ENCODE measurements at regions not wholly inside any gene's neighbourhood (a gene's known extent, or its start where the extent isn't known, plus 50 kb on each side); places are given as distances from the start of the nearest gene placed in this dataset.

DNA sequence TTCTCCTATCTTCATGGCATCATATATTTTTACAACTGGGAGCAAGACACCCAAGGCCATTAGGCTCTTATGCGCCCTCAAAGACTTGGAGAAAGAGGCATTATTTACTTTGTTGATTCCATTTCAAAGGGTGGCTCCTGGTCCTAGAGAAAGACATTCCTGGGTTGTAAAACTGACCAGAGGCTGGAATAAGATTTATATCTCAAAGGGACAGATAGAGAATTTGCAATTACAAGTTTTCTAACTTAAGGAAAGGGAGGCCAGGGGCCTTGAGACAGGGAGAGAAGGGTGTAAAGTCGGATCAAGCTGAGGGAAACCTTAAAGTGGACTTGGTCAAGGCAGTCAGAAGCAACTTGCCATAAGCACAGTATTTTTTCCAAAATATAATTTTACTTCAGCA is 1086.0 kb downstream of the SORCS3 start:
- H3K9me3 Mint-ChIP-seq = peaks cover 10% of the 10 kb centered on the region
- H3K36me3 Mint-ChIP-seq = no peaks in the 10 kb centered on the region
- no peak overlapping the region for H3K4me3 Mint-ChIP-seq
- H3K4me1 Mint-ChIP-seq = no peaks in the 10 kb centered on the region
- H3K27me3 Mint-ChIP-seq = no peaks in the 10 kb centered on the region
- H3K27ac Mint-ChIP-seq = no peak overlapping the region
- no peak for DNase-seq

DNA sequence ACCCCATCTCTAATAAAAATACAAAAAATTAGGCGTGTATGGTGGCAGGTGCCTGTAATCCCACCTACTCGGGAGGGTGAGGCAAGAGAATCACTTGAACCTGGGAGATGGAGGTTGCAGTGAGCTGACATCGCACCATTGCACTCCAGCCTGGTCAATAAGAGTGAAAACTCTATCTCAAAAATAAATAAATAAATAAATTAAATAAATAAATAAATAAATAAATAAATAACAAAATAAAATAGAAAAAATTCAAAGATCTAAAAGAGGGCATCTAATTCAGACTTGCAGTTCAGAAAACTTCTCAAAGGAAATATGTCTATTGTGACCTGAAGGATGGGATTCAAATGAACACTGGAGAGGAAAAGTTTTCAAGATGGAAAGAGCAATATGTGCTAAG is 1085.1 kb downstream of the SORCS3 start:
- Mint-ChIP-seq H3K9me3 (peaks cover 10% of the 10 kb centered on the region), H3K4me3 (no peak overlapping the region), H3K27me3 (no peaks in the 10 kb centered on the region), H3K36me3 (no peaks in the 10 kb centered on the region), H3K4me1 (no peaks in the 10 kb centered on the region), H3K27ac (no peak overlapping the region)
- DNase-seq = no peak

DNA sequence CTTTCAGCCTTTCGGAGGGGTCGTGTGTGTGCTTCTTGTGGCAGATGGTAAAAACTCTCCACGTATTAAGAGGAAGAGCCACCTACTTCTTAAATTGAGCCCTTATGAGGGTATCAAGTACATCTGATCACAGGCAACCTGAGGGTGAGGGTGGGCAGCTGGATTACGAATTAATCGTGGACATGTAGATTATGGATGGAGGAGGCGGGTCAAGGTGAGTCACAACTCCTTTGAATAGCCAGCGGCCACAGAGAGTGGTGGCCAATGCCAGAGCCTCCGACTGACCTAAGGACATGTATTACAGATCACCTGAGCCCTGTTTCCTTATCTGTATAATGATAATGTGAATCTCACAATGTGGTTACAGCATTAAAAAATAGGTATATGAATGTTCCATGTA is 1083.9 kb downstream of the SORCS3 start:
- no peak overlapping the region for H3K27ac Mint-ChIP-seq
- H3K9me3 Mint-ChIP-seq = peaks cover 10% of the 10 kb centered on the region
- H3K36me3 Mint-ChIP-seq = no peaks in the 10 kb centered on the region
- no peaks in the 10 kb centered on the region for H3K27me3 Mint-ChIP-seq
- H3K4me3 Mint-ChIP-seq = no peak overlapping the region
- no peak for DNase-seq
- no peaks in the 10 kb centered on the region for H3K4me1 Mint-ChIP-seq

GRCh38 chr10:105718207-105718995 is 1077.3 kb downstream of the SORCS3 start:
- DNase-seq = no peak
- no peak overlapping the region for H3K27ac Mint-ChIP-seq

DNA sequence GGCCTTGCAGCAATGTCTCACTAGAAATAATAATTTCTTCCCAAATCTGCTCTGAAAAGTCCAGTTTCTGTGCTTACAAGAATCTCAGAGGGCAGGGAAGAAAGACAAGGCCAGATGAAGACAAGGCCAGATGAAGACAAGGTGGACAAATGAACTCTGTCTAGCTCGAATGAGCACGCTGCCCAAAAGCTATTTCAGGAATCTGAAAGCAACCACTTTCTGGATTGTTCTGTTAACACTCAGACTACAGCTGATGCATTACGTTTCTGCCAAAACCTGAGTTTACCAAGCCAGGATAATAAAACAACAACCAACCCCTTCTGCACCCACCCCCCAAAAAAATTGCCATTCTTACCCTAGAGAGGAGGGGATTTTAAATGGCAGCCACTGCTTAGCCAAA is 1073.6 kb downstream of the SORCS3 start:
- H3K9me3 Mint-ChIP-seq = peaks cover 5% of the 10 kb centered on the region

More at GRCh38 chr10:105718207-105718995, 1077.3 kb downstream of the SORCS3 start:
- Mint-ChIP-seq H3K4me1 (no peaks in the 10 kb centered on the region), H3K27me3 (no peaks in the 10 kb centered on the region), H3K9me3 (peaks cover 5% of the 10 kb centered on the region), H3K4me3 (no peak overlapping the region), H3K36me3 (no peaks in the 10 kb centered on the region)

DNA sequence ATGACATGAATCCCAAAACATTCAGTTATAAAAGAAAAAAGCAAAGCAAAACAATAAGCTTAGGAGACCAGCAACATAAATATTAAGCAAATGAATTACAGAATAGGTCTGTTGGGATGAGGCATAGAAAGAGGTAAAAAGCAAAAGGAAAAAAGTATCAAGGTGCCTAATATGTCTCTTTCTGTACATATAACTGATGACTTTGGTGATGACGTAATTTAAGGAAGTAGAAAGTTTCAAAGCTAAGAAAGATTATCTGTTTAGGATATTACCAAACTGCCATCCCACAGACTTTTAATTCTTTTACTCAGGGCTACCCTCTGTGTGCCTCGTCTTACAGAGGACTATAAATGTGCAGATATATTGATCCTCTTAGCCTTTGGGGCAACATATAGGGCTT is 1066.5 kb downstream of the SORCS3 start:
- Mint-ChIP-seq H3K4me3 (no peak overlapping the region), H3K27me3 (no peaks in the 10 kb centered on the region), H3K4me1 (no peaks in the 10 kb centered on the region), H3K27ac (no peak overlapping the region), H3K9me3 (peaks cover 1% of the 10 kb centered on the region), H3K36me3 (no peaks in the 10 kb centered on the region)
- DNase-seq = no peak

More for the DNA sequence above, 1073.6 kb downstream of the SORCS3 start:
- H3K27me3 Mint-ChIP-seq = no peaks in the 10 kb centered on the region
- DNase-seq = no peak
- no peaks in the 10 kb centered on the region for H3K36me3 Mint-ChIP-seq
- H3K27ac Mint-ChIP-seq = no peak overlapping the region
- H3K4me1 Mint-ChIP-seq = no peaks in the 10 kb centered on the region
- no peak overlapping the region for H3K4me3 Mint-ChIP-seq

GRCh38 chr10:105706281-105707026 is 1065.4 kb downstream of the SORCS3 start:
- no peaks in the 10 kb centered on the region for H3K4me1 Mint-ChIP-seq
- no peaks in the 10 kb centered on the region for H3K27me3 Mint-ChIP-seq
- H3K27ac Mint-ChIP-seq = no peak overlapping the region
- no peaks in the 10 kb centered on the region for H3K36me3 Mint-ChIP-seq
- no peak for DNase-seq
- no peak overlapping the region for H3K4me3 Mint-ChIP-seq
- peaks cover 1% of the 10 kb centered on the region for H3K9me3 Mint-ChIP-seq

DNA sequence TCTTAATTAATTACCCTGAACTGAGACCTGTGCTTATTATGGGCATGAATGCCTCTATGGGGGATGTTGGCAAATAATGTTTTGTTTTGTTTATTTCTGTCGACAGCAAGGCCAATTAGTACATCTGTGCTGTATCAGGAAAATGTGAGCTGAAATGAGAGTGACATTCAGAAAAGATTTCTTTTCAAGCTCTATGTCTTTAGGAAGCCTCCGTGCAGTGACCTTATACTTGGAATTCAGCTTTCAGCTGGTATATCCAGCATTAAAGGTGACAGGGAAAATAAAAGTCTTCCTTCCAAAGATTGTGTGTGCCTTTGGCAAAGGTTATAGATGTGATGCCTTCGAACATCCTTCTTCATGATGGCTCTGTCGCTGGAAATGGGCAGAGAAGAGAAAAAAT is 1061.1 kb downstream of the SORCS3 start:
- Mint-ChIP-seq H3K4me1 (no peaks in the 10 kb centered on the region), H3K27me3 (peaks cover 4% of the 10 kb centered on the region), H3K27ac (no peak overlapping the region), H3K9me3 (peaks cover 1% of the 10 kb centered on the region), H3K4me3 (no peak overlapping the region), H3K36me3 (no peaks in the 10 kb centered on the region)
- no peak for DNase-seq

GRCh38 chr10:105700218-105700617 is 1059.1 kb downstream of the SORCS3 start:
- no peaks in the 10 kb centered on the region for H3K9me3 Mint-ChIP-seq
- H3K4me1 Mint-ChIP-seq = no peaks in the 10 kb centered on the region
- peaks cover 4% of the 10 kb centered on the region for H3K27me3 Mint-ChIP-seq
- no peaks in the 10 kb centered on the region for H3K36me3 Mint-ChIP-seq
- no peak for DNase-seq
- H3K4me3 Mint-ChIP-seq = no peak overlapping the region
- no peak overlapping the region for H3K27ac Mint-ChIP-seq

GRCh38 chr10:105699504-105699903 is 1058.4 kb downstream of the SORCS3 start:
- Mint-ChIP-seq H3K4me3 (no peak overlapping the region), H3K9me3 (no peaks in the 10 kb centered on the region), H3K27me3 (peaks cover 4% of the 10 kb centered on the region), H3K4me1 (no peaks in the 10 kb centered on the region), H3K27ac (no peak overlapping the region), H3K36me3 (no peaks in the 10 kb centered on the region)
- no peak for DNase-seq

DNA sequence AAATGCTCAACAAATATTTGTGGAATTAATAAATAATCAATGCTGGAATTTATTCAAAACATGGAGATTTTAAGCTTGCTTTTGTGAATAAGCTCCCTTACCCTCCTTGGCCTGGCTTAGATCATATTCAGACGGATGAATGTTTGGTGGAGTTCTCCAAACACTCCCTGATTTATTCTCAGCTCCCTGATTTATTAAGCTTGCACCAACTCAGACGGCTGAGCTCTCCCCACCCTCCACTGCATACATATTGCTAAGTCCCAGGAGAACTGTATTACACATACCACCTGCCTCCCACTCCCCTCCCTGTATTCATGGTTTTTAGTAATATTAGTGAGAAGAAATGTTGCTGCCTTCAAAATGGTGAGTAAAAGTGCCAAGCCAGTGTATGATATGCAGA is 1057.5 kb downstream of the SORCS3 start:
- no peaks in the 10 kb centered on the region for H3K36me3 Mint-ChIP-seq
- DNase-seq = no peak
- H3K4me1 Mint-ChIP-seq = no peaks in the 10 kb centered on the region
- H3K27me3 Mint-ChIP-seq = peaks cover 4% of the 10 kb centered on the region
- H3K9me3 Mint-ChIP-seq = no peaks in the 10 kb centered on the region
- H3K27ac Mint-ChIP-seq = no peak overlapping the region
- no peak overlapping the region for H3K4me3 Mint-ChIP-seq

GRCh38 chr10:105697290-105697780 is 1056.2 kb downstream of the SORCS3 start:
- no peaks in the 10 kb centered on the region for H3K36me3 Mint-ChIP-seq
- H3K27ac Mint-ChIP-seq = no peak overlapping the region
- H3K9me3 Mint-ChIP-seq = no peaks in the 10 kb centered on the region
- H3K4me3 Mint-ChIP-seq = no peak overlapping the region
- peaks cover 4% of the 10 kb centered on the region for H3K27me3 Mint-ChIP-seq
- no peak for DNase-seq
- no peaks in the 10 kb centered on the region for H3K4me1 Mint-ChIP-seq

DNA sequence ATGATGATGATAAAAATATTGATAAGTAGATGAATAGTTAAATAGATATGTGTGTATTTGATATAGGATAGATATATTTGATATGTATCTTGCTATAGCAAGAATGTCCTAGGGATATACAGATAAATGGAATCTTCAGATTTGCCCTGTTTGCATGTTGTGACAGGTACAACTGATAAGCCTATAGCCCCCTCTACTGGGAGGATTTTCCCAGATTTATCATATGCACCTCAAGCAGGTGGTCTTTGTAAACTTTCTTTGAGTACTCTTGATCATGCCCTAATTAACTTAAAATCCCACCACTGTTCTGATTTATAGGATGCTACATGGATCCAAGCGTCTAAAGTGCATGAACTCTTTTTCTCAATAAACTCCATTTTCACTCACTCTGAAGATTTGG is 1050.7 kb downstream of the SORCS3 start:
- Mint-ChIP-seq H3K9me3 (no peaks in the 10 kb centered on the region), H3K27me3 (no peaks in the 10 kb centered on the region), H3K36me3 (no peaks in the 10 kb centered on the region), H3K27ac (no peak overlapping the region), H3K4me3 (no peak overlapping the region), H3K4me1 (no peaks in the 10 kb centered on the region)
- no peak for DNase-seq

- Mint-ChIP-seq H3K27ac (no peak overlapping the region), H3K4me3 (no peak overlapping the region), H3K36me3 (no peaks in the 10 kb centered on the region), H3K4me1 (no peaks in the 10 kb centered on the region), H3K27me3 (no peaks in the 10 kb centered on the region), H3K9me3 (peaks cover 10% of the 10 kb centered on the region)
- no peak for DNase-seq
Measured at GRCh38 chr10:105682911-105683310, 1041.8 kb downstream of the SORCS3 start.

DNA sequence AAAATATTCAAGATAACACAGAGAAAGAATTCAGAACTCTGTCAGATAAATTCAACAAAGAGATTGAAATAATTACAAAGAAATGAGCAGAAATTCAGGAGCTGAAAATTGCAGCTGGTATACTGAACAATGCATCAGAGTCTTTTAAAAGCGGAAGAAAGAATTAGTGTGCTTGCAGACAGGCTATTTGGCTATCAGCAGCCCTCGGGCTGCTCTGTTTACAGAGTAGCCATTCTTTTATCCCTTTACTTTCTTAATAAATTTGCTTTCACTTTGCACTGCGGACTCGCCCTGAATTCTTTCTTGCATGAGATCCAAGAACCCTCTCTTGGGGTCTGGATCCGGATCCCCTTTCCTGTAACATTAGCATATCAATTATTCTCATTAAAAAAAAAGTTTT is 1040.0 kb downstream of the SORCS3 start:
- Mint-ChIP-seq H3K4me3 (no peak overlapping the region), H3K36me3 (no peaks in the 10 kb centered on the region), H3K4me1 (no peaks in the 10 kb centered on the region), H3K27me3 (no peaks in the 10 kb centered on the region), H3K9me3 (peaks cover 12% of the 10 kb centered on the region), H3K27ac (no peak overlapping the region)
- DNase-seq = no peak

GRCh38 chr10:105679781-105680180 is 1038.7 kb downstream of the SORCS3 start:
- no peaks in the 10 kb centered on the region for H3K4me1 Mint-ChIP-seq
- H3K9me3 Mint-ChIP-seq = peaks cover 12% of the 10 kb centered on the region
- DNase-seq = no peak
- no peak overlapping the region for H3K4me3 Mint-ChIP-seq
- no peak overlapping the region for H3K27ac Mint-ChIP-seq
- H3K27me3 Mint-ChIP-seq = no peaks in the 10 kb centered on the region
- H3K36me3 Mint-ChIP-seq = no peaks in the 10 kb centered on the region
